GM23338 (cell line): ENCODE measurements at regions not wholly inside any gene's neighbourhood (a gene's known extent, or its start where the extent isn't known, plus 50 kb on each side); places are given as distances from the start of the nearest gene placed in this dataset.

Experiments used
- ATAC-seq: fragments of 200-7000 bp; cut with Tn5 transposase; 3 replicates; pipeline ENCODE4 v1.9.1; 2020
- DNase-seq: peaks from one replicate; pipeline ENCODE4 v3.0.0-alpha.2; 2015; ENCODE audit warnings: low spot score
- H2AFZ ChIP-seq: fragments of 200-600 bp; sonication (generic); 2 replicates; pipeline ENCODE4 v1.8.0; 2016; ENCODE audit warnings: antibody characterized with exemption, mild to moderate bottlenecking, moderate library complexity
- H3F3A ChIP-seq: fragments of 200-600 bp; sonication (generic); replicated peaks from 2 replicates; pipeline ENCODE4 v1.8.0; 2017; ENCODE audit warnings: antibody characterized with exemption, mixed run types, low read depth
- H3K27ac ChIP-seq: fragments of 200-600 bp; sonication (generic); 2 replicates; pipeline ENCODE4 v1.6.1; 2016; ENCODE audit warnings: low read depth
- H3K27me3 ChIP-seq: fragments of 200-600 bp; sonication (generic); 2 replicates; pipeline ENCODE4 v1.8.0; 2016; ENCODE audit warnings: mild to moderate bottlenecking, mixed run types, moderate library complexity; ENCODE audit not compliant: insufficient read depth
- H3K36me3 ChIP-seq: fragments of 200-600 bp; sonication (generic); 2 replicates; pipeline ENCODE4 v1.8.0; 2016; ENCODE audit warnings: mild to moderate bottlenecking; ENCODE audit not compliant: insufficient read depth
- H3K4me1 ChIP-seq: fragments of 200-600 bp; sonication (generic); 2 replicates; pipeline ENCODE4 v1.8.0; 2016; ENCODE audit warnings: mild to moderate bottlenecking, moderate library complexity; ENCODE audit not compliant: insufficient read depth
- H3K4me2 ChIP-seq: fragments of 200-600 bp; sonication (generic); 2 replicates; pipeline ENCODE4 v1.7.1; 2017; ENCODE audit warnings: mixed run types
- H3K4me3 ChIP-seq: fragments of 200-600 bp; sonication (generic); 2 replicates; pipeline ENCODE4 v1.6.1; 2016; ENCODE audit warnings: mixed run types
- H3K79me2 ChIP-seq: fragments of 200-600 bp; sonication (generic); replicated peaks from 2 replicates; pipeline ENCODE4 v1.8.0; 2017; ENCODE audit warnings: mild to moderate bottlenecking; ENCODE audit not compliant: insufficient read depth
- H3K9me2 ChIP-seq: fragments of 200-600 bp; sonication (generic); 2 replicates; pipeline ENCODE4 v1.8.0; 2017; ENCODE audit not compliant: insufficient read depth
- H4K20me1 ChIP-seq: fragments of 200-600 bp; sonication (generic); replicated peaks from 2 replicates; pipeline ENCODE4 v1.8.0; 2017; ENCODE audit warnings: mild to moderate bottlenecking; ENCODE audit not compliant: insufficient read depth
- H3K27ac Mint-ChIP-seq: 2 replicates; pipeline ENCODE4 v1.8.0; 2020; ENCODE audit warnings: inconsistent platforms, mild to moderate bottlenecking, moderate library complexity, mixed read lengths
- H3K27me3 Mint-ChIP-seq: 3 replicates; pipeline ENCODE4 v1.8.0; 2022; ENCODE audit warnings: low read depth, mild to moderate bottlenecking, moderate library complexity, mixed read lengths, inconsistent platforms; ENCODE audit not compliant: insufficient read depth, poor library complexity
- H3K36me3 Mint-ChIP-seq: 3 replicates; pipeline ENCODE4 v1.8.0; 2021; ENCODE audit warnings: low read depth, mild to moderate bottlenecking, inconsistent platforms, moderate library complexity, mixed read lengths
- H3K4me1 Mint-ChIP-seq: 3 replicates; pipeline ENCODE4 v1.8.0; 2020; ENCODE audit warnings: mild to moderate bottlenecking, inconsistent platforms, mixed read lengths
- H3K4me3 Mint-ChIP-seq: 3 replicates; pipeline ENCODE4 v1.8.0; 2021; ENCODE audit warnings: moderate library complexity, mild to moderate bottlenecking, inconsistent platforms, mixed read lengths
- H3K9me3 Mint-ChIP-seq: 3 replicates; pipeline ENCODE4 v1.8.0; 2020; ENCODE audit warnings: moderate library complexity, mild to moderate bottlenecking, inconsistent platforms, mixed read lengths
- CREB1 ChIP-seq: fragments of 250-450 bp; sonication (Bioruptor Pico); IDR thresholded peaks from 2 replicates; pipeline ENCODE4 v1.5.0; 2020; ENCODE audit warnings: low read depth, mild to moderate bottlenecking, moderate library complexity
- NANOG ChIP-seq: IDR thresholded peaks from 2 replicates; pipeline ENCODE4 v1.6.1; 2016; ENCODE audit warnings: antibody characterized with exemption, borderline replicate concordance
- POLR2AphosphoS5 ChIP-seq: IDR thresholded peaks from 2 replicates; pipeline ENCODE4 v1.6.1; 2016; ENCODE audit warnings: antibody characterized with exemption, low read depth
- STAT1 ChIP-seq: IDR thresholded peaks from one replicate; pipeline ENCODE4 v1.6.1; 2016; ENCODE audit warnings: antibody characterized with exemption; ENCODE audit not compliant: unreplicated experiment
- ZNF331 ChIP-seq: fragments of 250-450 bp; sonication (Bioruptor Pico); IDR thresholded peaks from 2 replicates; pipeline ENCODE4 v1.5.0; 2020; ENCODE audit warnings: low read depth, mild to moderate bottlenecking, moderate library complexity
- TF ChIP-seq, protein P1 (sequence below): IDR thresholded peaks from 2 replicates; pipeline ENCODE4 v1.6.1; 2016; ENCODE audit warnings: antibody characterized with exemption
- TF ChIP-seq, protein P2 (sequence below), 2 experiments: fragments of 200-600 bp in 1 of 2; sonication (generic) in 1 of 2; conservative IDR thresholded peaks; 2 replicates each; pipeline versions ENCODE4 v1.5.1 to v1.6.1; 2016 to 2017; ENCODE audit warnings: antibody characterized with exemption in 2 of 2, low read depth in 2 of 2, mild to moderate bottlenecking in 2 of 2, moderate library complexity in 1 of 2

DNA sequence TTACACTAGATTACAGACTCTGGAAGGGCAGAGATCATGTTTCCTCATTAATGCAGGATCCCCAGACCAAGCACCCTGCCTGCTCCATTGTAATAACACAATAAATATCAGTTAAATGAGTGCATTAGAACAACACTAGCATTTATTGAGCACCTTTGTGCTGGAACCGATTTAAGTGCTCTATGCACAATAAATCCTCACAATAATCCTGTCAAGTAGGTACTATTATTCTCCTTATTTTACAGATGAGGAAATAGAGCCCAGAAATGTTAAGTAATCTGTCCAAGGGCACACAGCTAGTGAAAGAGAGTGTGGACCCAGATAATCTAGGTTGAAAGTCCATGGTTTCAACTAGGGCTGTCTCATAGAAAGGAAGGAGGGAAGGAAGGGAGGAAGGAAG lies 69.8 kb downstream of the MAP1LC3B2 start (continued):
- TF ChIP-seq, protein P1, sequence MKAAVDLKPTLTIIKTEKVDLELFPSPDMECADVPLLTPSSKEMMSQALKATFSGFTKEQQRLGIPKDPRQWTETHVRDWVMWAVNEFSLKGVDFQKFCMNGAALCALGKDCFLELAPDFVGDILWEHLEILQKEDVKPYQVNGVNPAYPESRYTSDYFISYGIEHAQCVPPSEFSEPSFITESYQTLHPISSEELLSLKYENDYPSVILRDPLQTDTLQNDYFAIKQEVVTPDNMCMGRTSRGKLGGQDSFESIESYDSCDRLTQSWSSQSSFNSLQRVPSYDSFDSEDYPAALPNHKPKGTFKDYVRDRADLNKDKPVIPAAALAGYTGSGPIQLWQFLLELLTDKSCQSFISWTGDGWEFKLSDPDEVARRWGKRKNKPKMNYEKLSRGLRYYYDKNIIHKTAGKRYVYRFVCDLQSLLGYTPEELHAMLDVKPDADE, result no peak
- TF ChIP-seq, protein P2, sequence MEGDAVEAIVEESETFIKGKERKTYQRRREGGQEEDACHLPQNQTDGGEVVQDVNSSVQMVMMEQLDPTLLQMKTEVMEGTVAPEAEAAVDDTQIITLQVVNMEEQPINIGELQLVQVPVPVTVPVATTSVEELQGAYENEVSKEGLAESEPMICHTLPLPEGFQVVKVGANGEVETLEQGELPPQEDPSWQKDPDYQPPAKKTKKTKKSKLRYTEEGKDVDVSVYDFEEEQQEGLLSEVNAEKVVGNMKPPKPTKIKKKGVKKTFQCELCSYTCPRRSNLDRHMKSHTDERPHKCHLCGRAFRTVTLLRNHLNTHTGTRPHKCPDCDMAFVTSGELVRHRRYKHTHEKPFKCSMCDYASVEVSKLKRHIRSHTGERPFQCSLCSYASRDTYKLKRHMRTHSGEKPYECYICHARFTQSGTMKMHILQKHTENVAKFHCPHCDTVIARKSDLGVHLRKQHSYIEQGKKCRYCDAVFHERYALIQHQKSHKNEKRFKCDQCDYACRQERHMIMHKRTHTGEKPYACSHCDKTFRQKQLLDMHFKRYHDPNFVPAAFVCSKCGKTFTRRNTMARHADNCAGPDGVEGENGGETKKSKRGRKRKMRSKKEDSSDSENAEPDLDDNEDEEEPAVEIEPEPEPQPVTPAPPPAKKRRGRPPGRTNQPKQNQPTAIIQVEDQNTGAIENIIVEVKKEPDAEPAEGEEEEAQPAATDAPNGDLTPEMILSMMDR (conservative IDR thresholded peaks at IDR 0.05; ENCODE audit: low read depth in 2 of 2), result no peak

DNA sequence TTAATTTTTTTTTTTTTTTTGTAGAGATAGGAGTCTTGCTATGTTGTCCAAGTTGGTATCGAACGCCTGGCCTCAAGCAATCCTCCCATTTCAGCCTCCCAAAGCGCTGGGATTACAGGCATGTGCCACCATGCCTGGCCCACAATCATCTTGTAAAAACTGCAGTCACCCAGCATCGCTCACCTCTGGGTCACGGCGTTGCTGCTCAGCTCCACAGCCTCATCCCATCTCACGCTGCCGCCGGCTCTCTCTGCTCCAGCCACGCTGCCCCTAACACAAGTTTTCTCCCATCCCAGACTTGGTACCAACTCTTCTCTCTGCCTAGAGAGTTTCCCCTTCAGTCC lies 69.2 kb downstream of the MAP1LC3B2 start:
- no peak overlapping the region for H3K27ac Mint-ChIP-seq
- TF ChIP-seq NANOG (no peak), ZNF331 (CRISPR knock-in tag) (no peak), STAT1 (no peak), POLR2AphosphoS5 (no peak), CREB1 (CRISPR knock-in tag) (no peak)
- TF ChIP-seq, protein P2 (conservative IDR thresholded peaks at IDR 0.05; ENCODE audit: low read depth in 2 of 2), result no peak
- Histone ChIP-seq H3F3A (no peaks in the 10 kb centered on the region), H4K20me1 (no peaks in the 10 kb centered on the region), H3K9me2 (no peaks in the 10 kb centered on the region), H3K4me3 (no peak overlapping the region), H3K79me2 (no peaks in the 10 kb centered on the region), H3K36me3 (no peaks in the 10 kb centered on the region), H3K27ac (no peak overlapping the region), H3K27me3 (no peaks in the 10 kb centered on the region), H2AFZ (no peak overlapping the region; the same call in 1 of the 2 replicates), H3K4me2 (no peak overlapping the region), H3K4me1 (peaks cover 16% of the 10 kb centered on the region)
- peaks cover 4% of the 10 kb centered on the region for H3K27me3 Mint-ChIP-seq
- no peaks in the 10 kb centered on the region for H3K36me3 Mint-ChIP-seq
- H3K4me3 Mint-ChIP-seq, result no peak overlapping the region
- peaks cover 19% of the 10 kb centered on the region for H3K4me1 Mint-ChIP-seq
- peaks cover 2% of the 10 kb centered on the region; the same call in 2 of the 3 replicates for H3K9me3 Mint-ChIP-seq
- DNase-seq (no peak), ATAC-seq (no peak)
